ENCODE measurements at regions not wholly inside any gene's neighbourhood (a gene's known extent, or its start where the extent isn't known, plus 50 kb on each side); places are given as distances from the start of the nearest gene placed in this dataset.

- DNase-seq = no peak
- ATAC-seq (ENCODE audit: poor library complexity) = no peak
- intact Hi-C loops (cut with DNase I) = no loop called here
Observed at GRCh38 chr21:34022627-34023335, 50.6 kb upstream of the MRPS6 start.

GRCh38 chr21:34021726-34022125 lies 51.7 kb upstream of the MRPS6 start:
- intact Hi-C loops (cut with DNase I) = no loop called here
- DNase-seq = no peak
- ATAC-seq (ENCODE audit: poor library complexity) = no peak

- intact Hi-C loops (cut with DNase I) = no loop called here
- DNase-seq = no peak
- no peak for ATAC-seq (ENCODE audit: poor library complexity)
Observed at GRCh38 chr21:34020983-34021553, 52.3 kb upstream of the MRPS6 start.

GRCh38 chr21:34020005-34020847 lies 53.2 kb upstream of the MRPS6 start:
- intact Hi-C loops (cut with DNase I) = no loop called here
- DNase-seq (no peak), ATAC-seq (ENCODE audit: poor library complexity) (peak; percentile 72)

GRCh38 chr21:34019402-34019801 lies 54.0 kb upstream of the MRPS6 start:
- intact Hi-C loops (cut with DNase I) = no loop called here
- ATAC-seq (ENCODE audit: poor library complexity) (no peak), DNase-seq (no peak)

GRCh38 chr21:34018910-34019309 lies 54.5 kb upstream of the MRPS6 start:
- ATAC-seq (ENCODE audit: poor library complexity) (no peak), DNase-seq (no peak)
- intact Hi-C loops (cut with DNase I) = no loop called here

GRCh38 chr21:34018185-34018584 lies 55.2 kb upstream of the MRPS6 start:
- DNase-seq (no peak), ATAC-seq (ENCODE audit: poor library complexity) (no peak)
- intact Hi-C loops (cut with DNase I) = no loop called here

- DNase-seq (no peak), ATAC-seq (ENCODE audit: poor library complexity) (no peak)
- intact Hi-C loops (cut with DNase I) = no loop called here
Observed at GRCh38 chr21:34017039-34017961, 56.1 kb upstream of the MRPS6 start.

GRCh38 chr21:34012640-34013039 lies 60.7 kb upstream of the MRPS6 start:
- ATAC-seq (ENCODE audit: poor library complexity) (peak; percentile 25), DNase-seq (no peak)
- intact Hi-C loops (cut with DNase I) = no loop called here

- no peak for ATAC-seq (ENCODE audit: poor library complexity)
- intact Hi-C loops (cut with DNase I) = no loop called here
- no peak for DNase-seq
Observed at GRCh38 chr21:34011660-34012059, 61.7 kb upstream of the MRPS6 start.

GRCh38 chr21:34009193-34009592 lies 64.2 kb upstream of the MRPS6 start:
- intact Hi-C loops (cut with DNase I) = no loop called here
- DNase-seq = no peak
- no peak for ATAC-seq (ENCODE audit: poor library complexity)

- intact Hi-C loops (cut with DNase I) = no loop called here
- ATAC-seq (ENCODE audit: poor library complexity) = no peak
- no peak for DNase-seq
Observed at GRCh38 chr21:34008618-34009017, 64.8 kb upstream of the MRPS6 start.

GRCh38 chr21:34006611-34007168 lies 66.7 kb upstream of the MRPS6 start:
- DNase-seq (no peak), ATAC-seq (ENCODE audit: poor library complexity) (no peak)
- intact Hi-C loops (cut with DNase I) = no loop called here

GRCh38 chr21:34004974-34005373 lies 68.4 kb upstream of the MRPS6 start:
- DNase-seq (peak; percentile 54), ATAC-seq (ENCODE audit: poor library complexity) (peak; percentile 71)
- intact Hi-C loops (cut with DNase I) = no loop called here

- ATAC-seq (ENCODE audit: poor library complexity) (peak; percentile 69), DNase-seq (no peak)
- intact Hi-C loops (cut with DNase I) = no loop called here
Observed at GRCh38 chr21:34004013-34004938, 69.1 kb upstream of the MRPS6 start.

GRCh38 chr21:34003428-34003827 lies 70.0 kb upstream of the MRPS6 start:
- intact Hi-C loops (cut with DNase I) = no loop called here
- ATAC-seq (ENCODE audit: poor library complexity) (no peak), DNase-seq (no peak)

GRCh38 chr21:34000375-34000774 lies 73.0 kb upstream of the MRPS6 start:
- DNase-seq (no peak), ATAC-seq (ENCODE audit: poor library complexity) (no peak)
- intact Hi-C loops (cut with DNase I) = no loop called here

GRCh38 chr21:33998809-33999208 lies 74.6 kb upstream of the MRPS6 start:
- no peak for DNase-seq
- intact Hi-C loops (cut with DNase I) = no loop called here
- no peak for ATAC-seq (ENCODE audit: poor library complexity)

Measured in Right ventricle myocardium superior (tissue), 1 donor.